GM20000 (cell line): ENCODE measurements at regions not wholly inside any gene's neighbourhood (a gene's known extent, or its start where the extent isn't known, plus 50 kb on each side); places are given as distances from the start of the nearest gene placed in this dataset.

ENCODE experiments used
- DNase-seq: peaks from one replicate; pipeline ENCODE4 v3.0.0; 2012; ENCODE audit warnings: low spot score
- TF ChIP-seq, protein P1 (sequence below): IDR thresholded peaks from 2 replicates; pipeline ENCODE4 v1.5.1; 2012; ENCODE audit warnings: mild to moderate bottlenecking, control low read depth; ENCODE audit errors: extremely low read depth, missing control alignments

DNA sequence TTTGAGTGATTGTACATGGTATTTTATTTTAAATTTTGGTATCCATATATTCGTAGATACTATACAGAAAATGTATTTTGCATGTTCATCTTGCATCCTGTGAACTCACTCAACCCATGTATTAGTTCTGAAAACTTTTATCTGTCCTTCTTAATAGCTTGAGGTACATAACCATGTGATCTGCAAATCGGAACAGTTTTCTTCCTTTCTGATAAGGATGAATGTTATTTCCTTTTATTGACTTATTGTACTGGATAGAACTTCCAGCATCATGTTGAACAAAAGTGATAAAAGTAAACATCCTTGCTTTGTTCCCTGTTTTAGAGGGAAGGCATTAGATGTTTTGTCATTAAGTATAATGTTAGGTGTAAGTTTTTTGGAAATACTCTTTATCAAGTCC lies 554.7 kb downstream of the GALR1 start:
- no peak for DNase-seq
- TF ChIP-seq, protein P1, sequence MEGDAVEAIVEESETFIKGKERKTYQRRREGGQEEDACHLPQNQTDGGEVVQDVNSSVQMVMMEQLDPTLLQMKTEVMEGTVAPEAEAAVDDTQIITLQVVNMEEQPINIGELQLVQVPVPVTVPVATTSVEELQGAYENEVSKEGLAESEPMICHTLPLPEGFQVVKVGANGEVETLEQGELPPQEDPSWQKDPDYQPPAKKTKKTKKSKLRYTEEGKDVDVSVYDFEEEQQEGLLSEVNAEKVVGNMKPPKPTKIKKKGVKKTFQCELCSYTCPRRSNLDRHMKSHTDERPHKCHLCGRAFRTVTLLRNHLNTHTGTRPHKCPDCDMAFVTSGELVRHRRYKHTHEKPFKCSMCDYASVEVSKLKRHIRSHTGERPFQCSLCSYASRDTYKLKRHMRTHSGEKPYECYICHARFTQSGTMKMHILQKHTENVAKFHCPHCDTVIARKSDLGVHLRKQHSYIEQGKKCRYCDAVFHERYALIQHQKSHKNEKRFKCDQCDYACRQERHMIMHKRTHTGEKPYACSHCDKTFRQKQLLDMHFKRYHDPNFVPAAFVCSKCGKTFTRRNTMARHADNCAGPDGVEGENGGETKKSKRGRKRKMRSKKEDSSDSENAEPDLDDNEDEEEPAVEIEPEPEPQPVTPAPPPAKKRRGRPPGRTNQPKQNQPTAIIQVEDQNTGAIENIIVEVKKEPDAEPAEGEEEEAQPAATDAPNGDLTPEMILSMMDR, result no peak

DNA sequence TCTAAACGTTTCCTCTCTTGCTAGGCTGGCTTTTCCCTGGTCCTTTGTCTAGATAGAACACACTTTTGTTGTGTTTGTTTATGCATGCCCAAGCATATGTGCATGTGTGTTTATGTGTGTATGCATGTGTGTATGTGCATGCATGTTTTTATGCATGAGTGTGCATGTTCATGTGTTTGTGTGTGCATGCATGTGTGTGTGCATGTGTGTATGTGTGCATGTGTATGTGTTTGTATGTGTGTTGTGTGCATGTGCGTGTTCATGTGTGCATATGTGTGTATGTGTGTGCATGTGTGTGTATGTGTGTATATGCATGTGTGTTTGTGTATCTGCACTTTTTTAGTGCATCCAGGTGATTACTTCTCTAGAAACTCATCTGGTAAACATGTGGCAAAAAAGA lies 558.0 kb downstream of the GALR1 start:
- DNase-seq, result no peak
- TF ChIP-seq, protein P1, result no peak

DNA sequence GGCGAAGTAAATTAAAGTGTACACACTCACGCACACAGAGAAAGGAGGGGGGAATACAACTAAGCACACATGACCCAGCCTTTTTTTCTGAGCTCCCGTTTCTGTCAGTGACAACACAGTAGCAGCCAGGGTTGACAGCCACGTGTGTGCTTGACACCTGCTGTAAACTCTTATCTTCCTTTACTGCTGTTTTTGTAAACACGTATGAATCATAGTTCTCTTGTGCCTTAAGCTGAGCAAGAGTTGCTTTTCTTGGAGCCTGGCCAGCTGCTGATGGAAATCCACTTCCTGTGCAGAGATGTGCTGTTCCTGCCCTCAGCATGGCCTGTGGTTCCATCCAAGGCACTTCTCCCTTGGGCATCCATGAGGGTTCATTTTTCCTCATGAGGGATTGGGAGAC lies 561.9 kb downstream of the GALR1 start:
- no peak for DNase-seq
- TF ChIP-seq, protein P1, result no peak

DNA sequence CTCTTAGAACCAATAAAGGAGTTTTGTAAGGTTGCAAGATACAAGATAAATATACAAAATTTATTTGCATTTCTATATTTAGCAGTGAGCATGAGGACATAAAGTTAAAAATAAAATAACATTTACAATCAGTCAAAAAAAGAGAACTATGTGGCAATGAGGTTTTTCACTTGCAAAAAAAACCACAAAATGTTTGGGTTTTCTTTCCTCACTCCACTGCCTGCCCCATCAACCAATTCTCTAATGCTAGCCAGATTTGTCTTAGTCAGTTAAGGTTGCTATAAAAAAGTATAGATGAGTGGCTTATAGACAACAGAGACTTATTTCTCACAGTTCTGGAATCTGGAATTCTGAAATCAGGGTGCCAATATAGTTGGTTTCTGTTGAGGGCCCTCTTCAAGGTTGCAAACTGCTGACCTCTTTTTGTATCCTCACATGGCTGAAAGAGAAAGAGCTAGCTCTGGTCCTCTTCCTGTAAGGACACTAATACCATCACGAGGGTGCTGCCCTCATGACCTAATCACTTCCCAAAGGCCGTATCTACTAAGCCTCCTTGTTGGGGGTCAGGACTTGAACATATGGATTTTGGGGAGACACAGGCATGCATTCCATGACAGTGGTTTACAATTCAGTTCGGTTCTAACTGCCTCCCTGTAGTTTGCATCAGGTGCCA lies 566.2 kb downstream of the GALR1 start:
- no peak for DNase-seq
- TF ChIP-seq, protein P1, result no peak

DNA sequence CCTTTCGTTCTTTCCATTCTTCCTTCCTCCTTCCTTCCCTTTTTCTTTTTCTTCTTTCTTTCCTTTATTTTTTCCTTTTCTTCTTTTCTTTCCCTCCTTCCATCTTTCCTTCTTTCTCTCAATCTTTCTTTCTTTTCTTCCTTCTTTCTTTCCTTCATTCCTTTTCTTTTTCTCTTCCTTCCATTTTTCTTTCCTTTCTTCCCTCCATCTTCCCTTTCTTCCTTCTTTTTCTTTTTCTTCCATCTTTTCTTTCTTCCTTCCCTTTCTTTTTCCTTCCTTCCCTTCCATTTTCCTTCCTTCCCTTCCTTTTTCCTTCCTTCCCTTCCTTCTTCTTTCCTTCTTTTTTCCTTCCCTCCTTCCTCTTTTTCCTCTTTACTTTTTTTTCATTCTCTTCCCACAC lies 568.7 kb downstream of the GALR1 start:
- no peak for DNase-seq
- TF ChIP-seq, protein P1, result no peak

DNA sequence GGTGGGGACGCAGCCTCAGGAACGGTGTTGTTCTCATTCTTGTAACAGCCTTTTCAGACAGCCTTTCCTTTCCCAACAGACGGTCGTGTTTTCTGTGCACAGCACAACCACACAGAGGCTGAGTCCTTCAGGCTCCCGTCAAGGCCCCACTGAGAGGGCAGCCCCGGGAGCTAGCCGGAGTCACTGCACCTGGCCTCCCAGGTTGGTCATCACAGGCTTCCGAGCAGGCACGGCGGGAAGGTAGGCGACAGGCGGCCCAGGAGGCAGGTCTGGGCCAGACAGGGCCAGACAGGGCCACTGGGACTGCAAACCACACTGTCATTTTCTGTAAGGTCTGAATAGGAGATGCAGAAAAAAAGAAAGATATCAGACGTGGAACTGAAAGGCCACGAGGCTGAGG lies 570.8 kb downstream of the GALR1 start:
- TF ChIP-seq, protein P1, result no peak
- no peak for DNase-seq

DNA sequence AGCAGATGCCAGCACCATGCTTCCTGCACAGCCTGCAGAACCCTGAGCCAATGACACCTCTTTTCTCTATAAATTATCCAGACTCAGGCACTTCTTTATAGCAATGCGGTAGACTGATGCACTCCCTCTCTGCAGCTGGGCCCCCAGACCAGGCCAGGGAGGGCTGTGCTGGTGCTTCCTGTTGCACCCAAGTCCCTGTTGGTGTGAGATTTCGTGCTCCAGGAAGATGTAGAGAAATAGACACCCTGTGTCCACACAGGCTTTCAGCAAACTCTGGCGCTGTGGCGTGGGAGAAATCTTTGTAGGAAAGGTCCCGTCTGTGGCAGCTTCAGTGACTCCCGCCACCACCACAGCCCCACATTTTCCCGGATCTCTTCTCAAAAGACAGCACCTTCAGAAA lies 572.2 kb downstream of the GALR1 start:
- no peak for DNase-seq
- TF ChIP-seq, protein P1, result no peak
